GM23338 (cell line): ENCODE measurements at regions not wholly inside any gene's neighbourhood (a gene's known extent, or its start where the extent isn't known, plus 50 kb on each side); places are given as distances from the start of the nearest gene placed in this dataset.

ENCODE experiments used
- ATAC-seq: fragments of 200-7000 bp; cut with Tn5 transposase; 3 replicates; pipeline ENCODE4 v1.9.1; 2020
- DNase-seq: peaks from one replicate; pipeline ENCODE4 v3.0.0-alpha.2; 2015; ENCODE audit warnings: low spot score
- H2AFZ ChIP-seq: fragments of 200-600 bp; sonication (generic); 2 replicates; pipeline ENCODE4 v1.8.0; 2016; ENCODE audit warnings: antibody characterized with exemption, mild to moderate bottlenecking, moderate library complexity
- H3F3A ChIP-seq: fragments of 200-600 bp; sonication (generic); replicated peaks from 2 replicates; pipeline ENCODE4 v1.8.0; 2017; ENCODE audit warnings: antibody characterized with exemption, mixed run types, low read depth
- H3K27ac ChIP-seq: fragments of 200-600 bp; sonication (generic); 2 replicates; pipeline ENCODE4 v1.6.1; 2016; ENCODE audit warnings: low read depth
- H3K27me3 ChIP-seq: fragments of 200-600 bp; sonication (generic); 2 replicates; pipeline ENCODE4 v1.8.0; 2016; ENCODE audit warnings: mild to moderate bottlenecking, mixed run types, moderate library complexity; ENCODE audit not compliant: insufficient read depth
- H3K36me3 ChIP-seq: fragments of 200-600 bp; sonication (generic); 2 replicates; pipeline ENCODE4 v1.8.0; 2016; ENCODE audit warnings: mild to moderate bottlenecking; ENCODE audit not compliant: insufficient read depth
- H3K4me1 ChIP-seq: fragments of 200-600 bp; sonication (generic); 2 replicates; pipeline ENCODE4 v1.8.0; 2016; ENCODE audit warnings: mild to moderate bottlenecking, moderate library complexity; ENCODE audit not compliant: insufficient read depth
- H3K4me2 ChIP-seq: fragments of 200-600 bp; sonication (generic); 2 replicates; pipeline ENCODE4 v1.7.1; 2017; ENCODE audit warnings: mixed run types
- H3K4me3 ChIP-seq: fragments of 200-600 bp; sonication (generic); 2 replicates; pipeline ENCODE4 v1.6.1; 2016; ENCODE audit warnings: mixed run types
- H3K79me2 ChIP-seq: fragments of 200-600 bp; sonication (generic); replicated peaks from 2 replicates; pipeline ENCODE4 v1.8.0; 2017; ENCODE audit warnings: mild to moderate bottlenecking; ENCODE audit not compliant: insufficient read depth
- H3K9me2 ChIP-seq: fragments of 200-600 bp; sonication (generic); 2 replicates; pipeline ENCODE4 v1.8.0; 2017; ENCODE audit not compliant: insufficient read depth
- H4K20me1 ChIP-seq: fragments of 200-600 bp; sonication (generic); replicated peaks from 2 replicates; pipeline ENCODE4 v1.8.0; 2017; ENCODE audit warnings: mild to moderate bottlenecking; ENCODE audit not compliant: insufficient read depth
- H3K27ac Mint-ChIP-seq: 2 replicates; pipeline ENCODE4 v1.8.0; 2020; ENCODE audit warnings: inconsistent platforms, mild to moderate bottlenecking, moderate library complexity, mixed read lengths
- H3K27me3 Mint-ChIP-seq: 3 replicates; pipeline ENCODE4 v1.8.0; 2022; ENCODE audit warnings: low read depth, mild to moderate bottlenecking, moderate library complexity, mixed read lengths, inconsistent platforms; ENCODE audit not compliant: insufficient read depth, poor library complexity
- H3K36me3 Mint-ChIP-seq: 3 replicates; pipeline ENCODE4 v1.8.0; 2021; ENCODE audit warnings: low read depth, mild to moderate bottlenecking, inconsistent platforms, moderate library complexity, mixed read lengths
- H3K4me1 Mint-ChIP-seq: 3 replicates; pipeline ENCODE4 v1.8.0; 2020; ENCODE audit warnings: mild to moderate bottlenecking, inconsistent platforms, mixed read lengths
- H3K4me3 Mint-ChIP-seq: 3 replicates; pipeline ENCODE4 v1.8.0; 2021; ENCODE audit warnings: moderate library complexity, mild to moderate bottlenecking, inconsistent platforms, mixed read lengths
- H3K9me3 Mint-ChIP-seq: 3 replicates; pipeline ENCODE4 v1.8.0; 2020; ENCODE audit warnings: moderate library complexity, mild to moderate bottlenecking, inconsistent platforms, mixed read lengths
- CREB1 ChIP-seq: fragments of 250-450 bp; sonication (Bioruptor Pico); IDR thresholded peaks from 2 replicates; pipeline ENCODE4 v1.5.0; 2020; ENCODE audit warnings: low read depth, mild to moderate bottlenecking, moderate library complexity
- CTCF ChIP-seq, 2 experiments: fragments of 200-600 bp in 1 of 2; sonication (generic) in 1 of 2; conservative IDR thresholded peaks; 2 replicates each; pipeline versions ENCODE4 v1.5.1 to v1.6.1; 2016 to 2017; ENCODE audit warnings: antibody characterized with exemption in 2 of 2, low read depth in 2 of 2, mild to moderate bottlenecking in 2 of 2, moderate library complexity in 1 of 2
- ETS1 ChIP-seq: IDR thresholded peaks from 2 replicates; pipeline ENCODE4 v1.6.1; 2016; ENCODE audit warnings: antibody characterized with exemption
- EZH2 ChIP-seq: fragments of 200-600 bp; sonication (generic); IDR thresholded peaks from one replicate; pipeline ENCODE4 v1.8.0; 2017; ENCODE audit warnings: antibody characterized with exemption, mild to moderate bottlenecking, low read depth; ENCODE audit not compliant: unreplicated experiment
- EZH2phosphoT487 ChIP-seq: fragments of 200-600 bp; sonication (generic); IDR thresholded peaks from one replicate; pipeline ENCODE4 v1.8.1; 2018; ENCODE audit warnings: antibody characterized with exemption; ENCODE audit not compliant: unreplicated experiment
- JUNB ChIP-seq: IDR thresholded peaks from one replicate; pipeline ENCODE4 v1.6.1; 2016; ENCODE audit warnings: antibody characterized with exemption; ENCODE audit not compliant: unreplicated experiment
- NANOG ChIP-seq: IDR thresholded peaks from 2 replicates; pipeline ENCODE4 v1.6.1; 2016; ENCODE audit warnings: antibody characterized with exemption, borderline replicate concordance
- POLR2AphosphoS5 ChIP-seq: IDR thresholded peaks from 2 replicates; pipeline ENCODE4 v1.6.1; 2016; ENCODE audit warnings: antibody characterized with exemption, low read depth
- REST ChIP-seq: IDR thresholded peaks from one replicate; pipeline ENCODE4 v1.6.1; 2018; ENCODE audit warnings: antibody characterized with exemption; ENCODE audit not compliant: unreplicated experiment
- STAT1 ChIP-seq: IDR thresholded peaks from one replicate; pipeline ENCODE4 v1.6.1; 2016; ENCODE audit warnings: antibody characterized with exemption; ENCODE audit not compliant: unreplicated experiment
- ZNF114 ChIP-seq: fragments of 250-450 bp; sonication (Bioruptor Pico); IDR thresholded peaks from 2 replicates; pipeline ENCODE4 v1.5.0; 2020; ENCODE audit warnings: mild to moderate bottlenecking, moderate library complexity
- ZNF331 ChIP-seq: fragments of 250-450 bp; sonication (Bioruptor Pico); IDR thresholded peaks from 2 replicates; pipeline ENCODE4 v1.5.0; 2020; ENCODE audit warnings: low read depth, mild to moderate bottlenecking, moderate library complexity
- ZNF462 ChIP-seq: fragments of 250-450 bp; sonication (Bioruptor Pico); IDR thresholded peaks from 2 replicates; pipeline ENCODE4 v1.5.0; 2020; ENCODE audit warnings: mild to moderate bottlenecking, moderate library complexity

- Mint-ChIP-seq H3K4me1 (no peaks in the 10 kb centered on the region), H3K27ac (no peak overlapping the region), H3K27me3 (no peaks in the 10 kb centered on the region), H3K9me3 (peaks cover 4% of the 10 kb centered on the region; the same call in 2 of the 3 replicates), H3K36me3 (no peaks in the 10 kb centered on the region), H3K4me3 (no peak overlapping the region)
- no peak overlapping the region for H3K27ac ChIP-seq
- no peak for ATAC-seq
- H3K36me3 ChIP-seq, result no peaks in the 10 kb centered on the region
- H3K9me2 ChIP-seq, result no peaks in the 10 kb centered on the region; the same call in 1 of the 2 replicates
- no peaks in the 10 kb centered on the region for H3K79me2 ChIP-seq
- H3K27me3 ChIP-seq, result no peaks in the 10 kb centered on the region
- no peaks in the 10 kb centered on the region for H4K20me1 ChIP-seq
- no peak overlapping the region for H2AFZ ChIP-seq
- no peak for DNase-seq
- H3K4me3 ChIP-seq, result no peak overlapping the region
- H3K4me2 ChIP-seq, result no peak overlapping the region
- H3F3A ChIP-seq, result no peaks in the 10 kb centered on the region
- TF ChIP-seq STAT1 (no peak), JUNB (no peak), ETS1 (no peak), REST (no peak), NANOG (no peak), CTCF (conservative IDR thresholded peaks at IDR 0.05; ENCODE audit: low read depth in 2 of 2) (no peak), ZNF462 (CRISPR knock-in tag) (no peak), POLR2AphosphoS5 (no peak), EZH2phosphoT487 (no peak), CREB1 (no peak), EZH2 (no peak), ZNF331 (CRISPR knock-in tag) (no peak), ZNF114 (CRISPR knock-in tag) (no peak)
- no peaks in the 10 kb centered on the region for H3K4me1 ChIP-seq
Measured at GRCh38 chr18:28457784-28458183, 280.9 kb upstream of the CDH2 start.
